H9 (cell line): ENCODE measurements at regions not wholly inside any gene's neighbourhood (a gene's known extent, or its start where the extent isn't known, plus 50 kb on each side); places are given as distances from the start of the nearest gene placed in this dataset.

Source experiments
- DNase-seq: peaks from one replicate; pipeline ENCODE4 v3.0.0-alpha.2; 2017
- H2AFZ ChIP-seq: one replicate; pipeline ENCODE4 v1.6.1; 2013; ENCODE audit warnings: mild to moderate bottlenecking, low read length, control low read depth, moderate library complexity
- H2AK5ac ChIP-seq: 2 replicates; pipeline ENCODE4 v1.6.1; 2013; ENCODE audit warnings: low read length, control low read depth, mixed read lengths; ENCODE audit not compliant: insufficient read length
- H2BK120ac ChIP-seq: one replicate; pipeline ENCODE4 v1.6.1; 2013; ENCODE audit warnings: low read depth, mild to moderate bottlenecking, low read length, control low read depth, inconsistent platforms; ENCODE audit not compliant: poor library complexity, severe bottlenecking
- H2BK12ac ChIP-seq: 2 replicates; pipeline ENCODE4 v1.6.1; 2013; ENCODE audit warnings: low read length, control low read depth, mixed read lengths, low read depth; ENCODE audit not compliant: insufficient read length
- H2BK15ac ChIP-seq: 2 replicates; pipeline ENCODE4 v1.6.1; 2013; ENCODE audit warnings: low read depth, low read length, control low read depth
- H2BK20ac ChIP-seq: one replicate; pipeline ENCODE4 v1.6.1; 2013; ENCODE audit warnings: low read depth, mild to moderate bottlenecking, low read length, control low read depth, inconsistent platforms; ENCODE audit not compliant: poor library complexity, severe bottlenecking
- H2BK5ac ChIP-seq: 2 replicates; pipeline ENCODE4 v1.6.1; 2013; ENCODE audit warnings: low read length, control low read depth, mixed read lengths; ENCODE audit not compliant: insufficient read length
- H3K14ac ChIP-seq: 2 replicates; pipeline ENCODE4 v1.6.1; 2013; ENCODE audit warnings: low read length, control low read depth; ENCODE audit not compliant: insufficient read depth
- H3K18ac ChIP-seq: 2 replicates; pipeline ENCODE4 v1.6.1; 2013; ENCODE audit warnings: low read depth, mild to moderate bottlenecking, mixed read lengths, low read length, control low read depth; ENCODE audit not compliant: insufficient read length
- H3K23ac ChIP-seq: 2 replicates; pipeline ENCODE4 v1.6.1; 2013; ENCODE audit warnings: low read length, control low read depth, mixed read lengths, low read depth; ENCODE audit not compliant: insufficient read length
- H3K23me2 ChIP-seq: 2 replicates; pipeline ENCODE4 v1.6.1; 2013; ENCODE audit warnings: low read depth, mild to moderate bottlenecking, mixed read lengths, low read length, control low read depth; ENCODE audit not compliant: insufficient read length, poor library complexity, severe bottlenecking
- H3K27ac ChIP-seq: 2 replicates; pipeline ENCODE4 v1.5.1; 2013; ENCODE audit warnings: low read length, control low read depth, mixed read lengths, low read depth; ENCODE audit not compliant: insufficient read length
- H3K27me3 ChIP-seq: 2 replicates; pipeline ENCODE4 v1.6.1; 2013; ENCODE audit warnings: low read length, control low read depth, inconsistent platforms; ENCODE audit not compliant: insufficient read depth
- H3K4ac ChIP-seq: 2 replicates; pipeline ENCODE4 v1.6.1; 2013; ENCODE audit warnings: low read depth, mild to moderate bottlenecking, control low read depth, inconsistent platforms, low read length, moderate library complexity
- H3K4me1 ChIP-seq: 2 replicates; pipeline ENCODE4 v1.6.1; 2013; ENCODE audit warnings: low read length, control low read depth, inconsistent platforms; ENCODE audit not compliant: insufficient read depth
- H3K4me2 ChIP-seq: 2 replicates; pipeline ENCODE4 v1.6.1; 2013; ENCODE audit warnings: low read length, control low read depth, mixed read lengths; ENCODE audit not compliant: insufficient read length, insufficient read depth
- H3K56ac ChIP-seq: 2 replicates; pipeline ENCODE4 v1.6.1; 2013; ENCODE audit warnings: low read depth, mild to moderate bottlenecking, mixed read lengths, low read length, control low read depth; ENCODE audit not compliant: insufficient read length
- H3K79me1 ChIP-seq: 2 replicates; pipeline ENCODE4 v1.6.1; 2013; ENCODE audit warnings: low read depth, mild to moderate bottlenecking, moderate library complexity, low read length, control low read depth, inconsistent platforms; ENCODE audit not compliant: insufficient read depth, poor library complexity, severe bottlenecking
- H3K79me2 ChIP-seq: 2 replicates; pipeline ENCODE4 v1.6.1; 2013; ENCODE audit warnings: low read length, control low read depth, inconsistent platforms; ENCODE audit not compliant: insufficient read depth
- H3K9ac ChIP-seq: 2 replicates; pipeline ENCODE4 v1.6.1; 2013; ENCODE audit warnings: low read length, control low read depth, mixed read lengths; ENCODE audit not compliant: insufficient read length; ENCODE audit errors: extremely low read depth
- H3K9me3 ChIP-seq: one replicate; pipeline ENCODE4 v1.6.1; 2013; ENCODE audit warnings: low read depth, low read length, inconsistent platforms; ENCODE audit not compliant: control insufficient read depth
- H3T11ph ChIP-seq: one replicate; pipeline ENCODE4 v1.6.1; 2013; ENCODE audit warnings: mild to moderate bottlenecking, low read length, control low read depth, inconsistent platforms
- H4K20me1 ChIP-seq: one replicate; pipeline ENCODE4 v1.6.1; 2013; ENCODE audit not compliant: control insufficient read depth, insufficient read length, insufficient read depth
- H4K5ac ChIP-seq: 2 replicates; pipeline ENCODE4 v1.6.1; 2013; ENCODE audit warnings: low read depth, mild to moderate bottlenecking, mixed read lengths, low read length, control low read depth; ENCODE audit not compliant: insufficient read length
- H4K8ac ChIP-seq: replicated peaks from 2 replicates; pipeline ENCODE4 v1.6.1; 2013; ENCODE audit warnings: low read length, control low read depth, mixed read lengths, low read depth; ENCODE audit not compliant: insufficient read length
- H4K91ac ChIP-seq: 2 replicates; pipeline ENCODE4 v1.6.1; 2013; ENCODE audit warnings: low read depth, mild to moderate bottlenecking, moderate library complexity, mixed read lengths, low read length, control low read depth; ENCODE audit not compliant: insufficient read length
- H3K27ac Mint-ChIP-seq, 3 experiments: 2 replicates in 2 of 3; 3 replicates in 1 of 3; pipeline ENCODE4 v1.8.0; 2020 to 2021; ENCODE audit warnings: mixed read lengths in 3 of 3, mild to moderate bottlenecking in 1 of 3, moderate library complexity in 1 of 3
- H3K27me3 Mint-ChIP-seq: 2 replicates; pipeline ENCODE4 v1.8.0; 2021; ENCODE audit warnings: low read depth, mild to moderate bottlenecking, moderate library complexity, mixed read lengths
- H3K36me3 Mint-ChIP-seq, 3 experiments: 2 replicates in 2 of 3; 3 replicates in 1 of 3; pipeline ENCODE4 v1.8.0; 2020 to 2021; ENCODE audit warnings: low read depth in 3 of 3, mixed read lengths in 3 of 3; ENCODE audit not compliant: insufficient read depth in 1 of 3
- H3K4me1 Mint-ChIP-seq, 2 experiments: 2 replicates each; pipeline ENCODE4 v1.8.0; 2020; ENCODE audit warnings: mixed read lengths in 2 of 2
- H3K4me3 Mint-ChIP-seq, 2 experiments: 2 replicates in 1 of 2; 3 replicates in 1 of 2; pipeline ENCODE4 v1.8.0; 2020 to 2021; ENCODE audit warnings: mild to moderate bottlenecking in 2 of 2, mixed read lengths in 2 of 2, moderate library complexity in 1 of 2
- H3K9me3 Mint-ChIP-seq, 2 experiments: 2 replicates in 1 of 2; 3 replicates in 1 of 2; pipeline ENCODE4 v1.8.0; 2020; ENCODE audit warnings: mild to moderate bottlenecking in 2 of 2, mixed read lengths in 2 of 2, moderate library complexity in 1 of 2
- CTCF ChIP-seq: fragments of 200-600 bp; sonication (generic); conservative IDR thresholded peaks from 3 replicates; pipeline ENCODE4 v1.8.0; 2021; ENCODE audit warnings: antibody characterized with exemption, mild to moderate bottlenecking
- WGBS: extraction: QIAGEN DNeasy Blood & Tissue Kit; methylation state at CpG from one replicate; pipeline ENCODE4 v1.1.7; 2013; ENCODE audit warnings: missing lambda C conversion rate, low lambda C conversion rate, mixed read lengths; ENCODE audit not compliant: insufficient read length; ENCODE audit errors: extremely low coverage; 5-methylcytosine and 5-hydroxymethylcytosine counted together

- H3K4me1 ChIP-seq: no peaks in the 10 kb centered on the region
- no peak overlapping the region for H4K91ac ChIP-seq
- H3K9ac ChIP-seq: no peak overlapping the region
- Mint-ChIP-seq H3K36me3 (no peaks in the 10 kb centered on the region), H3K27ac (no peak overlapping the region), H3K9me3 (no peaks in the 10 kb centered on the region), H3K4me3 (no peak overlapping the region), H3K27me3 (no peaks in the 10 kb centered on the region), H3K4me1 (peaks cover 2 to 3% of the 10 kb centered on the region in 2 experiments; a peak in 1 of 4 replicates)
- no peak overlapping the region for H2BK15ac ChIP-seq
- DNase-seq: no peak
- no peak for TF ChIP-seq CTCF
- H3K56ac ChIP-seq: no peak overlapping the region
- H3K79me1 ChIP-seq: no peaks in the 10 kb centered on the region
- H4K8ac ChIP-seq: no peak overlapping the region
- H3K79me2 ChIP-seq: no peaks in the 10 kb centered on the region
- no peak overlapping the region for H3K4ac ChIP-seq
- no peaks in the 10 kb centered on the region for H3K9me3 ChIP-seq
- no CpG with 5 or more reads among the region's 2 CpGs for WGBS
- no peak overlapping the region for H3T11ph ChIP-seq
- no peak overlapping the region for H3K18ac ChIP-seq
- H2BK120ac ChIP-seq: no peak overlapping the region
- H3K27ac ChIP-seq: no peak overlapping the region
- no peaks in the 10 kb centered on the region for H3K23me2 ChIP-seq
- H3K14ac ChIP-seq: no peak overlapping the region
- H2BK5ac ChIP-seq: no peak overlapping the region
- no peak overlapping the region for H2BK12ac ChIP-seq
- H2BK20ac ChIP-seq: no peak overlapping the region
- no peak overlapping the region for H3K23ac ChIP-seq
- H2AK5ac ChIP-seq: no peak overlapping the region
- H2AFZ ChIP-seq: no peak overlapping the region
- no peak overlapping the region for H3K4me2 ChIP-seq
- no peaks in the 10 kb centered on the region for H3K27me3 ChIP-seq
- no peak overlapping the region for H4K5ac ChIP-seq
- no peaks in the 10 kb centered on the region for H4K20me1 ChIP-seq
These were observed 228.9 kb upstream of the DEFB112 start for GRCh38 chr6:50278663-50279062.
